Esophagus squamous epithelium (tissue), 5 donors: ENCODE measurements at regions not wholly inside any gene's neighbourhood (a gene's known extent, or its start where the extent isn't known, plus 50 kb on each side); places are given as distances from the start of the nearest gene placed in this dataset.
A peak's percentile ranks its signal among the peaks of the same experiment; 100 is the strongest.

Experiments used
- DNase-seq: peaks from one replicate; lab custom pipeline; 2025; lab: John Stamatoyannopoulos, UW
- H3K27ac ChIP-seq, 4 donors: fragments of 200-600 bp; sonication (generic); one replicate each; pipeline ENCODE4 v1.5.1; 2016 to 2019; ENCODE audit warnings: mild to moderate bottlenecking in 1 of 4
- H3K27me3 ChIP-seq, 4 donors: fragments of 200-600 bp; sonication (generic); 1 replicate in 3 of 4; 2 replicates in 1 of 4; pipeline versions ENCODE4 v1.5.1 to v1.6.0; 2017 to 2021; ENCODE audit warnings: antibody characterized with exemption in 1 of 4
- H3K36me3 ChIP-seq, 3 donors: fragments of 200-600 bp; sonication (generic); one replicate each; pipeline ENCODE4 v1.5.1; 2016 to 2019
- H3K4me1 ChIP-seq, 3 donors: fragments of 200-600 bp; sonication (generic); one replicate each; pipeline ENCODE4 v1.5.1; 2017 to 2019
- H3K4me3 ChIP-seq, 4 donors: fragments of 200-600 bp; sonication (generic); 1 replicate in 3 of 4; 2 replicates in 1 of 4; pipeline ENCODE4 v1.5.1; 2016 to 2019; ENCODE audit warnings: mild to moderate bottlenecking in 2 of 4, moderate library complexity in 1 of 4
- H3K9me3 ChIP-seq, 3 donors: fragments of 200-600 bp; sonication (generic); one replicate each; pipeline ENCODE4 v1.5.1; 2016 to 2019
- CTCF ChIP-seq, 6 experiments: fragments of 450-650 bp in 4 of 6; fragments of 200-600 bp in 2 of 6; sonication (generic) in 2 of 6; IDR thresholded peaks; one replicate each; pipeline ENCODE4 v1.5.1; 2016 to 2019; ENCODE audit warnings: antibody characterized with exemption in 6 of 6, mild to moderate bottlenecking in 4 of 6, moderate library complexity in 4 of 6
- POLR2A ChIP-seq, 4 donors: fragments of 450-650 bp; IDR thresholded peaks; one replicate each; pipeline ENCODE4 v1.6.1; 2017; ENCODE audit warnings: antibody characterized with exemption in 4 of 4, mild to moderate bottlenecking in 4 of 4, moderate library complexity in 3 of 4
- WGBS, 2 donors: methylation state at CpG; one replicate each; pipeline ENCODE4 v1.1.5; 2018; 5-methylcytosine and 5-hydroxymethylcytosine counted together
- intact Hi-C: fragments of 100-400 bp; cut with DNase I; formaldehyde crosslinking; loops from one replicate; pipeline ENCODE4 v1.15.0; 2022
- donor health status: DM: yes; HTN: yes; CAD: no.

GRCh38 chr16:80874925-80875324 is 70.5 kb upstream of the CDYL2 start:
- Histone ChIP-seq H3K36me3 (no peaks in the 10 kb centered on the region), H3K9me3 (no peaks in the 10 kb centered on the region), H3K4me3 (no peak overlapping the region), H3K4me1 (no peaks in the 10 kb centered on the region), H3K27ac (no peak overlapping the region), H3K27me3 (peaks cover 0 to 13% (median 0%) of the 10 kb centered on the region in 4 donors)
- DNase-seq, result no peak
- no peak for TF ChIP-seq POLR2A (IDR thresholded peaks at IDR 0.05)
- WGBS, 2 donors, result 32 to 52% methylated on average over 1 of the region's 1 CpG
- intact Hi-C loops, result no loop called here

GRCh38 chr16:80862160-80862705 is 57.8 kb upstream of the CDYL2 start:
- peak overlapping the region in 1 of 4 donors; percentile 5 for H3K4me3 ChIP-seq
- H3K9me3 ChIP-seq, result peaks cover 0 to 4% (median 3%) of the 10 kb centered on the region in 3 donors
- DNase-seq, result no peak
- TF ChIP-seq POLR2A (IDR thresholded peaks at IDR 0.05) (no peak), CTCF (IDR thresholded peaks at IDR 0.05) (no peak)
- WGBS, 2 donors, result 24 to 41% methylated on average over 3 of the region's 3 CpGs
- H3K4me1 ChIP-seq, result no peaks in the 10 kb centered on the region
- no peaks in the 10 kb centered on the region for H3K27me3 ChIP-seq
- H3K27ac ChIP-seq, result no peak overlapping the region
- intact Hi-C loops, result no loop called here
- no peaks in the 10 kb centered on the region for H3K36me3 ChIP-seq
